GM21526 (cell line): ENCODE measurements at regions not wholly inside any gene's neighbourhood (a gene's known extent, or its start where the extent isn't known, plus 50 kb on each side); places are given as distances from the start of the nearest gene placed in this dataset.
A peak's percentile ranks its signal among the peaks of the same experiment; 100 is the strongest.

Experiments
- ATAC-seq: cut with Tn5 transposase; IDR thresholded peaks from one replicate; pipeline ENCODE4 v1.9.1; 2021; ENCODE audit warnings: moderate library complexity; ENCODE audit not compliant: unreplicated experiment, low FRiP score

DNA sequence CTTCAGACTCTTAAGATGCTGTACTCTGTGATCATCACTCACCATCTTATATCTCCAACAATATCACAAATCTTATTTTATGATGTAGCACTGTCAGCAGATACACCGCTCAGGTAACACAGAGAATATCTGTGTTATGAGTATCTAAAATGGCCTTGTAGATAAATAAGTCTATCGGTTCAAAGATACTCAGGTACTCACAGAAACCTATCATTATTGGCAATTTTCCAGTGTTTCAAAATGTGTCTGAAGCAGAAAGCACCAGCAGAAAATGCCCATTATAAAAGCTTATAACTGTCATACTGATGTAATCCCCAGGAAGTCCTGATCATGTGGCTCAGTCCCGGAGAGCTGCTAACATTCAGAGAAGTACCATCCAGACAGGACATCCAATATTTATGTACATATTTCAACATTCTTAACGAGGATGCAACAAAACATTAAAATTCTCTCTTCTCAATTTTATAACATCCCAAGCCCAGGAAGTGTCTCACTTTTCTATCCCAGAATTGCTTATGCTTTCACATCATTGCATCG lies 190.7 kb upstream of the LMNTD1 start:
- ATAC-seq: no peak

DNA sequence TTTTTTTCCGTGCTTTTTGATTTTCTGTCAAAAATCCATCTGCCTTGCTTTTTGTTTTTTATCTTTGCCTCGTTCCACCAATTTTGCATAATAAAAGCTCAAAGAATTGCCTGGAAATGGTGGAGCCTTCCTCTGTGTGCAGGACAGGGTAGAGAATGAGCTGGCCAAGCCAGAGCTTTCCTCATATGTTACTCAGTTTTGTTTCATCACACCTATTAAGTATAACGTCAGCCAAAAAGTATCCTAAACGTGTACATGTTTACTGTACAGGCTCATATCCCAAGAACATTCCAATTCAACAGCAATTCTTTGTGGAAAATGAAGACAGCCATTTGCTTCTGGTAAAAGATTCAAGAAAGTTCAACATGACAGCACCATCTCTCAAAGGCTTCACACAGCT lies 191.2 kb upstream of the LMNTD1 start:
- ATAC-seq: no peak

DNA sequence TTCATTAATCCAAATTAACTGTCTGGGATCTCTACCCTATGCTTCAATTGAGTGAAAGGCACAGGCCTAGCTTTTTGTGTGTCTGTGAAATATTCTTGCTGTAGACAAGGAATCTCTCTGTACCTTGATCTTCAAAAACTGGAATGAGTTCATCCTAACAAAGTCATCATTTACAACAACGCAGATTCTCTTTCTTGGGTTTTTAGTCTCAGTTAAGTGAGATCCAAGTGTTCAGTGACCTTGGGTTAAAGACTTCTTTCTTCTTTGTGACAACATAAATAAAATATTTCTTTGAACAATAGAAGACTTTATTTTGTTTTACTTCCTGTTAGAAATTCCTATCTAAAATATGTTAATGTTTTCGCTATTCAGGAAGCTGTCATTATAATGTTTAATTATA lies 192.2 kb upstream of the LMNTD1 start:
- ATAC-seq: no peak

DNA sequence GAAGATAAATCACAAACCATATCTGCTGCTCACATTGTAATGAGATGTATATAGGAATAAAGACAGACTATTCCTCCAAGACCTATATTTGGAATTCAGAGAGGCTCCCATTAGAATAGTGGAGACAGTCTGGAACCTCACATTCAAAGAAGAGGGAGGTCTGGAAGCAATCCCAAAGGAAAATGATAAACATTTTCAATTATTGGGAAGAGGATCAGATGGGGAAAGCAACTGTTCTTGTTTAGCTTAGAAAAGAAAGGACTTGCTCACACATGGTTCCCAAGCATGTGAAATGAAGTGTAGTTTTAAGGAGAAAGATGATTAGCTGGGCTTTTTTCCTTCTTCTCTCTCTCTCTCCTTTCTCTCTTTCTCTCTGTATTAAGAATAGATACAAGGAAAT lies 193.0 kb upstream of the LMNTD1 start:
- no peak for ATAC-seq

DNA sequence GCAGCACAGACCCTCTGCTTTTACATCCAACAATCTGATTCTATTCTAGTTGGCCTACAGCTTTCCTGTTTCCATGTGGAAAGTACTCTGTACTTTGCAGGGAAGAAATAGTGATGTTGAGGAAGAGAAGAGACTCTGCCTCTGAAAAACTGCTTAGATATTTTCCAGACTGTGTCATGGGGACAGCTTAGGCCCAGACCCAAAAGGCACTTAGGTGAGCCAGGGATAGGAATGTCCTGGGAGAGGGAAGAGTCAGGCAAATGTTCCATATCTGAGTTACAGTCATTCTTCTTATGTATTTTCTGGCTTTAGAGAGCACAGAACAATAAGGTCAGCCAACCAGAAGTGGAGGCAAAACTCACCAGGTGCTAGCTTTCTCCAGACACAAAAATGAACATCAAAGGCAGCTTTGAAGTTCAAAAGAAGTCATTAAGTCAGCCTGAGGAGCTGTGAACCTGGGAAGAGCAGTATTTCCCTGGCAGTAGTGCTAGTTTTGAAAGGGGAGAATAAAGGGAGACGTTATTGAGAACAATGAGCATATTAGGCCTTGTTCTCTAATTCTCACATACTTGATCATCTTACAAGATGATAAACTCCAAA lies 199.7 kb upstream of the LMNTD1 start:
- ATAC-seq: no peak

DNA sequence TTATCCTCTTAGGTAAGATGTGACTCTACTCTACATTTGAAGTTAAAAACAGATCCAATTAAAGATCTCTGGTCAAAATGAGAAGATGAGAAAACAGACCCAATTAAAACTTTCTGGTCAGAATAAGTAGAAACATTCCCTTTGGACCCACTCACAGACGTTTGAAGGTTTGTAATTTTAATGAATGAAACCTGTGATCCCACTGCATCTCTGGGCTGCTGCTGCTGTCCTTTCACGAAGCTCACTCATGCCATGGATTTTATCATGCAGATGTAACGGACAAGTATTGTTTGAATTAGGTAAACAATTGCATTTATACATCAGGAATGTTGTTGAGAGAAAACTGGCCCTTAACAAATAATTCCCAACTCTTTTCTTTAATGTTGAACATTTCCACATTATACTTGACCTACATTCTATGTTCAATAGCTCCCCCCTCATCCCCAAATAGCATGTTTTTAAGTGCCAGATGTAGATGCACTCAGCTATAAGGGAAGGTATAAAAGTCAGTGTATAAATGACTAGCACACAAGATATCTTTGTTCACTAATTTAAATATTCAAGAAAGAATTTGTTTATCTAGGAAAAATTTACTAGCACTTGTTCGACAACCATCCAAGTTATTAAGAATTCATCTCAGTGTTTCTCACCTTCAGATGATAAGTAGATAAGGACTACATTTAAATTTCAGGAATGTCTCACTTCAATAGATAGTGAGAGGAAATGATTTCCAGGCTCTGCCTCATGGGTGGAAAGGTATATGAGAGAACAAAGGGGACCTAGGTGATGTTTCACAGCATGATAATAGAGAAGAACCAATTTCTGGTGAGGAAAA lies 202.3 kb upstream of the LMNTD1 start:
- no peak for ATAC-seq

DNA sequence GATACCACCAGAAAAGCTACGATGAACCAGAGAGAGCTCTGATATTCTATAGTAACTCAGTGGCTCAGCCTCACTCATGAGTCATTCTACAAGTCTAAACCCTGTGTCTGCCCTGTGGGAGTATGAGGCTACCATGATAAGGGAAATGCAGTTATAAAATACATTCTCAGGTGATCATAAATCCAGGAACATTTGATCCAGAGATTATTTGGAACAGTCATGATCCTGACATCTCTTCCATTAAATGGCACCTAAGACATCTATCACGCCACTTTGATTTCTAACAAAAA lies 202.6 kb upstream of the RASSF8 start:
- no peak for ATAC-seq

DNA sequence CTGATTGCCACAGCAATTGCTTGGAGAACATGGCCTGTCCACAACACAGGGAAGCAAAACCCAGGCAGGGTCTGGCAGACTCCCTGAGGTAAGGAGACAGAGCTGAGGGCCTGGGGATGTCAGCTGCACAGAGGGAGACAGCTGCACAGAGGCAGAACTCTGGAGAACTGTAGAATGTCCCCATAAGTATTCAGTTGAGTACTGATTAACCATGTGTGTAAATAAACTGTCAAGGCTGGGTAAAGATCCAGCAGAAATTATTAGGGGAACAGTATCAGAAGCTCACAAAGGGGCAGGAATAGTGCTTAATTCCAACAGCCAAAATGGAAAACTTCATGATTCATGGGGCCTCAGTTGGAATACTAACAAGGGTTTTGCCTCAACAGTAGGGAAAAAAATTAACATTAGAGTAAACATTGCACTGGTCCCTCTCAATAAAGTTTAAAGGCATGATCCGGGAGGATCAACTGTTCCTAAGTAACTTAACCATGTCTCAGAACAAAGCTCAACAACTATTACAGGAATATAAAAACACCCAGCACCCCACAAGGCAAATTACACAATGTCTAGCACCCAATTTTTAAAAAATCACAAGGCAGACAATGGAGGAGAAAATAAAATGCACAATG lies 201.3 kb upstream of the RASSF8 start:
- no peak for ATAC-seq

DNA sequence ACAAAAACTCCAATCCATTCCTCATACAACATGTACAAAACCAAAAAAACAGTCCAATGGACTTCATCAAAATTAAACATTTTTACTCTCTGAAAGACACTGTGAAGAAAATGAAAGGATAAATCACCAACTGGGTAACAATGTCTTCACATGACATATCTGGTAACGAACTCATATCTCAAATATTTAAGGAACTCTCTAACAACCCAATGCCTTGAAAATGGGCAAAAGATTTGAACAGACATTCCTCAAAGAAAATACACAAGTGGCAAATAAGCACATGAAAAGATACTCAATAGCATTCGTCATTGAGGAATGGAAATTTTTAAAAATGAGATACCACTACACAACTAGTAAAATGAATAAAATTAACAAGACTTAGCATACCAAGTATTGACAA lies 198.7 kb upstream of the RASSF8 start:
- ATAC-seq: no peak

DNA sequence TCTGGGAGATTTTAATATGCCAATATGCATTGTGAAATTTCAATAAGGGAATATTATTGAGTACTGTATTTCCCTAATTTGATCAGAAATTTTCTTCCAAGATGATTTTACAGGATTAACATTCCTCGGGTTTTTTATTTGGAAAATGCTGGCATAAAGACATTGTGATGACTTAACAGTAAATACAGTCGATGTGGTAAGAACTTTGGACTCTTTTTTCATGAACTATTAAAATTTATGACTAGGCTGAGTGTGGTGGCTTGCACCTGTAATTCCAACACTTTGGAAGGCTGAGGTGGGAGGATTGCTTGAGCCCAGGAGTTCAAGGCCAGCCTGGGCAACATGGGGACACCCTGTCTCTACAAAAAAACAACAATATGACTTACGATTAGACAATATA lies 197.1 kb upstream of the RASSF8 start:
- ATAC-seq: no peak

DNA sequence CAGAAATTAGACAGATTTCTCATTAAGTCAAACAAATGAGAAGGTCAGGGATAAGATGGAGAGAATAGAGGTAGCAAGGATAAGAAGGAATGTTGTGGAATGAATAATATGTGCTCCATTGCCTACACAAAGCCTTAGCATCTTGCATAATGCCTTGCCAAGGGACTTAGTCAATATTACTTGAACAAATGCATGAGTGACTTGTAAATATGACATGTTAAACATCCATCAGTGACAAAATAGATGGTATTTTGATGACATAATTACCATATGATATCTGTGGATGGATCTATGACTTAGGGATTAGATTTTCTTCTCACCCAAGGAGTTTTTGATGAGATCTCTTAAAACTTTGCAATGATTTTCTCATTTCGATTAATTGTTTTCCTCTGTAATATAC lies 194.1 kb upstream of the RASSF8 start:
- no peak for ATAC-seq

DNA sequence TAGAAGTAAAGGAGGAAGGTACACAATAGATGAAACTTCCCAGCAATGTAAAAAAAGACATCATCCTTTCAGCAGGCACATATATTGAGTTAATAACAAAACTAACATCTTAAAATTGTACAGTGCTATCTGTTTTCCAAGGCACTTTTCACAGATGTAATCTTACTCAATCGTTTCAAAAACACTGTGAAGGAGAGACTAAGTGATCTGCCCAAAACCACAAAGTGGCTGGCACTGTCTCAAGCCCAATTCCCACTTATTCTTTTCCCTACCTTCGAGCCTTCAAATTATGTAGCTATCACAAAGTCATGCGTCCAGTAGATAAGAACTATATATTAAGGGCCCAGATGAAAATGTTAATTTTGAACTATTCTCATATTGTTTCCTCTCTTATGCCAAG lies 193.6 kb upstream of the RASSF8 start:
- no peak for ATAC-seq

DNA sequence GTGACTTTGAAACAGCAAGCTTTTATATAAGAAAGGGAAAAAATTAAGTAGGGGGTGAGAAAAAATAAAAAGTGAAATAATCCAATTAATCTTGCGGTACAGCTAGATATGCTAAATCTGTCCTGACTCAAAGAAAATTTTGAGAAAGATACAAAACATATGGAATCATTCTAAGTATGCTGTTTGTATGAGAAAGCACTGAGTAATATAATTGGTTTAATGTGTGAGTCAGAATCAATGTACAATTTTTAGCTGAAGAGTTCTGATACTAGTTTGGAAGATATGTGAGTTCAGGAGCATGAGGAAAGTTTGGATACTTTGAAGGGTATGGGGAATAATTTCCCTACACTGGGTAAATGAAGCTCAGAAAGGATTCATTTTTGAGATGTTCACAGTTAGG lies 190.9 kb upstream of the RASSF8 start:
- no peak for ATAC-seq

DNA sequence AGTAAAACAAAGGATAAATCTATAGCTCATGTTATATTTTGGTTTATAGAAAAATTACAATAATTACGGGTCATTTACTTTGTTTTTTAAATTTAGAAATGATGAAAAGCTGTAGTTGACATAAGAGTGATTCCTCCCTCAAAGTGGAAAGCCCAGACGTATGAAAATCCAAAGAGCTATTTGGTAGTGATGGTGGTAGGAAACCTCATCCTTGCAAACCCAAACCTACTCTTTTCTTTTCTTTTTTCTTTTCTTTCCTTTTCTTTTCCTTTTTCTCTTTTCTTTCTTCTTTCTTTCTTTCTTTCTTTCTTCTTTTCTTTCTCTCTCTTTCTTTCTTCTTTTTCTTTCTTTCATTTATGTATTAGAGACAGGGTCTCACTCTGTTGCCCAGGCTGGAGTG lies 190.3 kb upstream of the RASSF8 start:
- no peak for ATAC-seq

DNA sequence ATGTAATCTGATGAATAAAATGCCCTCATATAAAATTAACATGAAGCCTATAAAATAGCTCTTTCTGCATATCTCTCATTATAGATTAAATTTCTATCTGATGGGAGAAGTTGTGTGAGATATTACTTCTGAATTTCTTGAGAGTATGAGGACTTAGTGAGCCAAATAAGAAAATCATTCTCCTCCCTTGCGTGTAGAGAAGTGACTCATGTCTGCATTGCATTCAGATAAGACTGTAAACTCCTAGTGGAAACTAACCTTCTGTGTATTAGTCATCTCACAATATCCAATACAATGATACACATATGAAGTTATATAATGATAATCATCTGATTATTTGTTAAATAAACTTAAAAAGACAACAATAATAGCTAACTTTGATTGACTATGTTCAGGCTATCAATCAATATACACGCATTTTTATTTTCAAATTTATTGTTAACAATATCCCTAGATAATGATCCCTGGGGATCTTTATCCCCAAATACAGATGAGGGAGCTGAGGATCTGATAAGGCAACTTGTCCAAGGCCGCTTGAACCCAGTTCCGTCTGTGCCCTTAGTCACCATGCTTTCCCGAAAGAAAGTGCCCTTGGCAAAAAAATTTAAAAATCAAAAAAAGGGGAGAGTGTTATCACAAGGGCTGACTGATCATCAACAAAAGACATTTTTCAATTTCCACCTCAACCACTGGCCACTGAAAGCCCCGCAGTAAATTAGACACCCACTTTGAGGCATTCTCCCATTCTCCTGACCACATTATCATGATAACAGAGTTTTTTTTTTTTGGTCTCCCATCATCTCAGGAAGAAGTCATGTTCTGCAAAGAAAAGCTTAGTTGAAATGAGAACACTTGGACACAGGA lies 189.2 kb upstream of the RASSF8 start:
- ATAC-seq: no peak

DNA sequence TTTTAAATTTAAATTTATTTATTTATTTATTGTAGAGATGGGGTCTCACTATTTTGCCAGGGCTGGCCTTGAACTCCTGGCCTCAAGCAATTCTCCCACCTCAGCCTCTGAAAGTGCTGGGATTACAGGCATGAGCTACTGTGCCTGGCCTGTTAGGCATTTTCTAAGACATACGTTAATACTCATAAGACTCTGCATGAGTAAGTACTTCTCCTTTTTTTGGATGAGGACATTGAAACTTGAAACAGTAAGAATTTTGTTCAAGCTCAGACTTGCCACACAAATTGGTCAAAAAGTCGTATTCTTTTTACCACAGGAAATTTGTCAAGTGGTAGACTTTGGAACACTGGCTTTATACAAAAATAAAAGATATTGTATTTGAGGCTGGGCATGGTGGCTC lies 187.4 kb upstream of the RASSF8 start:
- peak; percentile 49 for ATAC-seq

DNA sequence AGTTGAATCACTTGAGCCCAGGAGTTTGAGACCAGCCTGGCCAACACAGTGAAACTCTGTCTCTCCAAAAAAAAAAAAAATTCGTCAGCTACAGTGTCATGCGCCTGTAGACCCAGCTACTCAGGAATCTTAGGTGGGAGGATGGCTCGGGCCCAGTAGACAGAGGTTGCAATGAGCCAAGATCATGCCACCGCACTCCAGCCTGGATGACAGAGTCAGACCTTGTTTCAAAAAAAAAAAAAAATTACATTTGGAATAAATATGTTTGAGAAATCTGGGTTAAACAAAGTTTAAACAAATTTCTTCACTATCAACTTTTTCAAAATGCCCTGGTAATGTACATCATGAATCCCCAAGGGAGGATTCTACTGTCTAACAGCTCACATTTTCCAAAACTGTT lies 187.0 kb upstream of the RASSF8 start:
- ATAC-seq: no peak

DNA sequence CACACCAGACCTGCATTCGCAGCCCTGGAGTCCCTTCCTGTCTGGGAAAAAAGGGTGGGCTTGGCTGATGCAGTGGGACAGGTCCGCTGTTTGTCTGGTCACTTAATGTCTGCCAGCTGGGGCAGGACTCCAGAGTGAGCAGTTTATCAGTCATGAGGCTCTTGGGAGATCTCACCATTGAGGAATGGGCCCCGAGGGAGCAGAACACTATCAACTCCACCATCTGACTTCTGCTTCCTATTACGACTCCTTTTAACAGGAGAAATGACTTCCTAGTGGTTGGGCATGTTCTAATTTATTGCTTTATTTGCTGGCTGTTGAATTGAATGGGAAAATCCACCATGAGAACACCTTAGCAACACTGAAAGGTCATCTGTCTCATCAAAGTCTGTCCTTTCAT lies 182.5 kb upstream of the RASSF8 start:
- ATAC-seq: no peak

DNA sequence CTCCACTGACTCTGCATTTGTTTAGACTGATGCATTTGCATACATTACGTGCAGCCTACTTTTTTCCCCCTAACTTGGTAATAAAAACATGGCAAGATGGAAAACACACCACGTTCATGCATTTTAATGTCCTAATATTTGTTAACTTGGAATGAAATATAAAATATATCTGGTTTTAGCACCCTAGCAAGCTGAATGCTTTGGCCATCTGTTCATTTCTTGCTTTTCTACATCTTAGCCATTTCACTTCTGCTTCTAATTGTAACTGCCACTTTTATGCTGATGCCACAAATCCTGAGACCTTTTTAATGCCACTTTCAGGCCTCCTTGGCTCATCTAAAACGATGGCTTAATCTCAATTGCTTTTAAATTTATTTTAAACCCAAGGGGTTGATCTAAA lies 177.7 kb upstream of the RASSF8 start:
- no peak for ATAC-seq

DNA sequence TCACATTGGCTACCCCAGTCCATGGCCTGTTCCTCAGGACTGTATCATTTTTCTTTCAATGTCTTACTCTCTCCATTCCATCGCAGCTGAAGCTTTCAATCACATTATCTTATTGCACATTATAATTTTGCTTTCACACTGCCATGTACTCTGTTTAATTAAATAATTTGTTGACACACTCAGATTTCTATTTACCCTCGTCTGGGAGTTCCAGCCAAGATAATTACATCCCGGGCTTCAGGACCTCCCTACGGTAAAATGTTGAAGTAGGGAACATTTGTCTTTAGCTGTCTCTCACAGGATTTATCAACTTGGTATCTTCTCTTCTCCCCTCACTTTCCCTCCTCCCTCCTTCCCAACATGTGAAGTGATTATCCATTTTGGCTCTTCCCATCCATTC lies 177.2 kb upstream of the RASSF8 start:
- no peak for ATAC-seq

DNA sequence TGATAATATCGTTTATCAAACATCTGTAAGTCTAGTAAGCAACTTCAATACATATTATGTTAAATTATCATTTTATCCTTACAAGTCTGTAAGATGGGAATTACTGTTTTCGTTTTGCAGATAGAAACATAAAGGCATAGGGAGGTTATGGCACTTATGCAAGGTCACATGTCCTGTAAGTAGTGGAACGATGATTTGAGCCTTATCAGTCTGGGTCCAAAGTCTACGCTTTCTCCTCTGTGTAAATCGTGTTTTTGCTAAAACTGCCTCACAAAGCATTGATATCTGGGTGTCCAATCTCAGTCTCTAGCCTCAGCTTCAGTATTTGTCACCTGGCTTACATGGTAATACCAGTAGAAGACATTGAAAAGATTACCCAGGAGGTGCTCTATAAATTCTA lies 174.9 kb upstream of the RASSF8 start:
- no peak for ATAC-seq
